ENCODE measurements at regions not wholly inside any gene's neighbourhood (a gene's known extent, or its start where the extent isn't known, plus 50 kb on each side); places are given as distances from the start of the nearest gene placed in this dataset.

DNA sequence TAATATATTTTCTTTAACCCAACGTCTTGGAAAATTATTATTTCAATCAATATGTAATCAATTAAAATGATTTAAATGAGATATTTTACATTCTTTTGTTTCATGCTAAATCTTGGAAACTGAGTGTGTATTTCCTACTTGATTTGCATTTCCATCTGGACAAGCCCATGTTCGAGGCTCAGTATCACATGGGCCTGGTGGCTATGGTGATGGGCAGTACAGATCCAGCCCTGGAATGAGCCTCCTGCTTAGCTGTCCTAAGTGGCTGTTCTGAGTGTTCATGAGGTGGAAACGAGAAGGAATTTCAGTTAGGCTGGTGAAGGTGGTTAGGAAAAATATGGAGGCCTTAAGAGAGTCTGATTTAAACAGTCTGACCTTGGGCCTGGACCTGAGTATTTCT lies 73.0 kb upstream of the ATXN1 start:
- no peak for TF ChIP-seq POLR2A (IDR thresholded peaks at IDR 0.05)
- TF ChIP-seq, protein P1, sequence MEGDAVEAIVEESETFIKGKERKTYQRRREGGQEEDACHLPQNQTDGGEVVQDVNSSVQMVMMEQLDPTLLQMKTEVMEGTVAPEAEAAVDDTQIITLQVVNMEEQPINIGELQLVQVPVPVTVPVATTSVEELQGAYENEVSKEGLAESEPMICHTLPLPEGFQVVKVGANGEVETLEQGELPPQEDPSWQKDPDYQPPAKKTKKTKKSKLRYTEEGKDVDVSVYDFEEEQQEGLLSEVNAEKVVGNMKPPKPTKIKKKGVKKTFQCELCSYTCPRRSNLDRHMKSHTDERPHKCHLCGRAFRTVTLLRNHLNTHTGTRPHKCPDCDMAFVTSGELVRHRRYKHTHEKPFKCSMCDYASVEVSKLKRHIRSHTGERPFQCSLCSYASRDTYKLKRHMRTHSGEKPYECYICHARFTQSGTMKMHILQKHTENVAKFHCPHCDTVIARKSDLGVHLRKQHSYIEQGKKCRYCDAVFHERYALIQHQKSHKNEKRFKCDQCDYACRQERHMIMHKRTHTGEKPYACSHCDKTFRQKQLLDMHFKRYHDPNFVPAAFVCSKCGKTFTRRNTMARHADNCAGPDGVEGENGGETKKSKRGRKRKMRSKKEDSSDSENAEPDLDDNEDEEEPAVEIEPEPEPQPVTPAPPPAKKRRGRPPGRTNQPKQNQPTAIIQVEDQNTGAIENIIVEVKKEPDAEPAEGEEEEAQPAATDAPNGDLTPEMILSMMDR (IDR thresholded peaks at IDR 0.05) = no peak

Data from adrenal gland (tissue), 5 donors.